Activated B cell treated with CpG ODN at 0.5 μM for 24 hours (primary cell): ENCODE measurements at regions not wholly inside any gene's neighbourhood (a gene's known extent, or its start where the extent isn't known, plus 50 kb on each side); places are given as distances from the start of the nearest gene placed in this dataset.

Experiments used
- ATAC-seq: fragments of 200-7000 bp; cut with Tn5 transposase; one replicate; pipeline ENCODE4 v1.10.0; 2021; ENCODE audit warnings: low read depth, mild to moderate bottlenecking, moderate library complexity
- CTCF ChIA-PET: fragments of 350-600 bp; sonication (Branson Sonifier 250); formaldehyde crosslinking; loops from one replicate; lab custom pipeline; 2021; ENCODE audit warnings: antibody characterized with exemption; lab: Charles Lee
- POLR2A ChIA-PET: fragments of 350-600 bp; sonication (Branson Sonifier 250); formaldehyde crosslinking; loops from one replicate; lab custom pipeline; 2021; ENCODE audit warnings: antibody characterized with exemption; lab: Charles Lee
- DNase-seq: peaks from one replicate; pipeline ENCODE4 v3.0.0; 2022
- H3K27ac Mint-ChIP-seq: one replicate; pipeline ENCODE4 v1.8.0; 2020; ENCODE audit warnings: mixed read lengths
- H3K27me3 Mint-ChIP-seq: one replicate; pipeline ENCODE4 v1.8.0; 2021; ENCODE audit warnings: mixed read lengths
- H3K36me3 Mint-ChIP-seq: one replicate; pipeline ENCODE4 v1.8.0; 2021; ENCODE audit warnings: low read depth, mixed read lengths
- H3K4me1 Mint-ChIP-seq: one replicate; pipeline ENCODE4 v1.8.0; 2021; ENCODE audit warnings: mixed read lengths
- H3K4me3 Mint-ChIP-seq: one replicate; pipeline ENCODE4 v1.8.0; 2020; ENCODE audit warnings: mild to moderate bottlenecking, mixed read lengths
- H3K9me3 Mint-ChIP-seq: one replicate; pipeline ENCODE4 v1.8.0; 2020; ENCODE audit warnings: mixed read lengths
- intact Hi-C: fragments of 100-400 bp; cut with micrococcal nuclease; formaldehyde crosslinking; loops from one replicate; pipeline ENCODE4 v1.15.1; 2024
- TF ChIP-seq, protein P1 (sequence below): fragments of 200-600 bp; IDR thresholded peaks from one replicate; pipeline ENCODE4 v1.8.0; 2022; ENCODE audit warnings: antibody characterized with exemption, mild to moderate bottlenecking

DNA sequence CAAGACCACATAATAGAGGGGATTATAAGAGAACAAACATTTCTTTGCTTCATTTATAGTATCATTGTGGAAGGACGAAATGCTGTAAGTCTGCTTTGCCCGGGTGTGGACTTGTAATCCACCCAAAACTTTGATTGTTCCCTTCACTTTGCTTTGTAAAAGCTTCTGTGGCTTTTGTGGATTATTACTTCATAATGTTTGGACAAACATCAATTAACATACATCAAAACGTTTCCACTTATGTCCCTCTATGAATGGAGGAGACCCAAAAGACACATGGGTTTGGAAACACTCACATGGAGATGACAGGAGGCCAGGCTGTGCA, 415.4 kb downstream of the SPRY1 start:
- Mint-ChIP-seq H3K27me3 (no peaks in the 10 kb centered on the region), H3K9me3 (no peaks in the 10 kb centered on the region), H3K4me3 (peak overlapping the region; percentile 78), H3K4me1 (peaks cover 13% of the 10 kb centered on the region), H3K36me3 (no peaks in the 10 kb centered on the region), H3K27ac (no peak overlapping the region)
- POLR2A ChIA-PET: no interaction called here
- intact Hi-C loops: loop anchor here (10.0 kb wide), 1 partner anchor 417 kb away; the partner anchor contains the start of gene SPRY1
- CTCF ChIA-PET: interaction anchor here (0.6 kb wide), 1 partner anchor 421 kb away, joined by 4 read pairs; no protein-coding TSS in a partner anchor
- ATAC-seq (no peak), DNase-seq (no peak)
- TF ChIP-seq, protein P1, sequence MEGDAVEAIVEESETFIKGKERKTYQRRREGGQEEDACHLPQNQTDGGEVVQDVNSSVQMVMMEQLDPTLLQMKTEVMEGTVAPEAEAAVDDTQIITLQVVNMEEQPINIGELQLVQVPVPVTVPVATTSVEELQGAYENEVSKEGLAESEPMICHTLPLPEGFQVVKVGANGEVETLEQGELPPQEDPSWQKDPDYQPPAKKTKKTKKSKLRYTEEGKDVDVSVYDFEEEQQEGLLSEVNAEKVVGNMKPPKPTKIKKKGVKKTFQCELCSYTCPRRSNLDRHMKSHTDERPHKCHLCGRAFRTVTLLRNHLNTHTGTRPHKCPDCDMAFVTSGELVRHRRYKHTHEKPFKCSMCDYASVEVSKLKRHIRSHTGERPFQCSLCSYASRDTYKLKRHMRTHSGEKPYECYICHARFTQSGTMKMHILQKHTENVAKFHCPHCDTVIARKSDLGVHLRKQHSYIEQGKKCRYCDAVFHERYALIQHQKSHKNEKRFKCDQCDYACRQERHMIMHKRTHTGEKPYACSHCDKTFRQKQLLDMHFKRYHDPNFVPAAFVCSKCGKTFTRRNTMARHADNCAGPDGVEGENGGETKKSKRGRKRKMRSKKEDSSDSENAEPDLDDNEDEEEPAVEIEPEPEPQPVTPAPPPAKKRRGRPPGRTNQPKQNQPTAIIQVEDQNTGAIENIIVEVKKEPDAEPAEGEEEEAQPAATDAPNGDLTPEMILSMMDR: no peak

DNA sequence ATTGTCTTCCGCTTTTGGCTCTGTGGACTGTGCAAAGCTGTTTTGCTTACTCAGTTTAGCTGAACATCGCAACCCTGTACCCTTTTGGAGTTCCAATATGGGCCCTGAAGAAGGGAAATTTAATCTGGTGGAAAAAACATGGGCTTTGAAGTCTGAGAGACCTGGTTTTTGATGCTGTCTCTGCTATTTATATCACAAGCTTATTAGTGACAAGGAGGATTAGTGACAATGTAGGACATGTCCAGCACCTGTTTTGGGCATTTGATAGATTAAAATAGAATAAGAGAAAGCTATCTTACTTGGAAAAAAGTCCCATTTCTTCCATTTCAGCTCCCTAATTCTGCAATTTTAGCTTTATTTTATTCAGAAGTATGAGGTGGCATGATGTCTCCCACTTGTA, 417.3 kb downstream of the SPRY1 start:
- Mint-ChIP-seq H3K9me3 (no peaks in the 10 kb centered on the region), H3K27me3 (peaks cover 5% of the 10 kb centered on the region), H3K4me1 (peaks cover 15% of the 10 kb centered on the region), H3K27ac (no peak overlapping the region), H3K36me3 (no peaks in the 10 kb centered on the region), H3K4me3 (no peak overlapping the region)
- CTCF ChIA-PET: no interaction called here
- intact Hi-C loops: loop anchor here (10.0 kb wide), 1 partner anchor 419 kb away; the partner anchor contains the start of gene SPRY1
- TF ChIP-seq, protein P1: no peak
- ATAC-seq: no peak
- POLR2A ChIA-PET: no interaction called here
- no peak for DNase-seq

DNA sequence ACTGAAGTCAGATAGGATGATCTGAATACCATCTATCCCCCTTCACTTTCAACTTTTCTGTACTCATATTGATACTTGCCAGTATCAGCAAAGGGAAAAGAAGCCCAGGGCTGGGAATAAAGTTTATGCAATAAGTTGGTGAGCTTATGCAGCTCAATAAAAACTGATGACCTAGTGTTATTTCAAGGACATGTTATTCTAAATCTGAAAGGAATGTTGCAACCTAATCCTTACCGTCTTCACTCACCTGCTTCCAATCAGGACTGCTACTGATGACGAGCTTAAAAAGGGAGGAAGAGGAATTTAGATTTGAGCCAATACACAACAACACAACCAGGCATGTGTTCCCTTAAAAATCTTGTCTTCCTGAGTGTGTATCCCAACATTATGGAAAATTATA, 419.9 kb downstream of the SPRY1 start:
- Mint-ChIP-seq H3K9me3 (no peaks in the 10 kb centered on the region), H3K4me1 (peaks cover 9% of the 10 kb centered on the region), H3K36me3 (no peaks in the 10 kb centered on the region), H3K27me3 (peaks cover 5% of the 10 kb centered on the region), H3K4me3 (no peak overlapping the region), H3K27ac (no peak overlapping the region)
- intact Hi-C loops: loop anchor here (10.0 kb wide), 1 partner anchor 422 kb away; the partner anchor contains the start of gene SPRY1
- POLR2A ChIA-PET: no interaction called here
- DNase-seq (no peak), ATAC-seq (no peak)
- CTCF ChIA-PET: interaction anchor here (1.3 kb wide), 1 partner anchor 44 kb away, joined by 3 read pairs; no protein-coding TSS in a partner anchor
- TF ChIP-seq, protein P1: no peak

DNA sequence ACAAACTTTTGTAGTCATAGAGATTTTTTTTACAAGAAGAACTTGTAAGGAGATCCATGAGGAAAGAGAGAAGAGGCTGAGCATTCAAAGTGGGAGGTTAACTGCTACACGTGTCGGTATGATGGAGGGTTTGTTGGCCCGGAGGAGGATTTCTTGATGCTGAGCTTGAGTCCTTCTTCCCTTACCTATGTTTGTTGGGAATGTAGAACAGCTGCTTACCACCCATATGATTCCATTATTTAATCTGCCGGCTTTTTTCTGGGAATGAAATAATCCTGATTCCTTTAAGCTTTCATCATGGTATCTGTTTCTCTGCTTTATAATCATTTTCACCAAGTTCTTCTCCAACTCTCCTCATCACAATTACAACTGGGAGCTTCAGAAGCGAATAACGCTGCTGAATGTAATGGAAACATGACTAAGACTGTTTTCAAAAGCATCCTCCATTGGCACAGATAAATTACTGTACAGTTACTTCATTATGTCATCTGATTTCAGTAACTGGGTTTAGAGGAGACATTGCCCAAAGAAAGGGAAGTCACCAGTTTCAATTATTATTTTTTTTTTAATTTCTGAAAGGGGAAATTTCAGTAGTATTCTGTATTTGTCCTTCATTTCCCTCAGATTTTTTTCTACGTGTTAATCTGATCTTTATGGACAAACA, 420.6 kb downstream of the SPRY1 start:
- TF ChIP-seq, protein P1: no peak
- H3K4me1 Mint-ChIP-seq: peaks cover 2% of the 10 kb centered on the region
- DNase-seq: no peak
- no peak overlapping the region for H3K27ac Mint-ChIP-seq
- H3K4me3 Mint-ChIP-seq: no peak overlapping the region
- peaks cover 5% of the 10 kb centered on the region for H3K27me3 Mint-ChIP-seq
- ATAC-seq: no peak
- H3K9me3 Mint-ChIP-seq: no peaks in the 10 kb centered on the region
- POLR2A ChIA-PET: no interaction called here
- CTCF ChIA-PET: interaction anchor here (1.3 kb wide), 1 partner anchor 45 kb away, joined by 3 read pairs; no protein-coding TSS in a partner anchor
- intact Hi-C loops: loop anchor here (10.0 kb wide), 1 partner anchor 422 kb away; the partner anchor contains the start of gene SPRY1
- no peaks in the 10 kb centered on the region for H3K36me3 Mint-ChIP-seq

DNA sequence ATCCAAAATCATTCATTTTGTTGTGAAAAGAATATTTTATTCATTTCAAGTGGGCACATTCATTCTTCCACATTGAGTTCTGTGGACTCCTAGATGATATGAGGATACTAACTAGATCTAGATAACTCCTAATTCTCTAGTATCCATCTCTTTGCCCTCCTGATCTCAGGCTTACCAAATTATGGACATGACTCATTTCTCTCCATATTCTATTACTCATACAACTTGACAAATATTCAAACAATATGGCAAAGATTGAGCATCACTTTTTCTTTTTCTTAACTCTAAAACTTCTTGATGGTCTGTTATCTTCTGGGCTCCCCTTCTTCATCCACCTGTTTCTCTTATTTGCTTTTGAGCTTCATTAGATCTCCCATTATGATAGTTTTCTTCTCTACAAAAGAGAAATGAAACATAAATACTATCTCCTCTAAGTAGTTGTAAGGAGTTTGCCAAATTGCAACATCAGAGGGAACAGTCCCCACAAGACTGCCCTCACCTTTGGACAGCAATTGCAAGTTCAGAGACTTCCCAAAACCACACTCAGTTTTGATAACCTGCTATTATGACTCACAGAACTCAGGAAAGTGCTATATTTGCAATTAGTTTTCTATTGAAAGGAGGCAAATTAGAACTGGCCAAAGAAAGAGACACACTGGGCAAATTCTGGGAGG, 422.9 kb downstream of the SPRY1 start:
- Mint-ChIP-seq H3K4me3 (no peak overlapping the region), H3K9me3 (no peaks in the 10 kb centered on the region), H3K4me1 (peaks cover 2% of the 10 kb centered on the region), H3K27ac (no peak overlapping the region), H3K36me3 (no peaks in the 10 kb centered on the region), H3K27me3 (peaks cover 10% of the 10 kb centered on the region)
- DNase-seq (no peak), ATAC-seq (no peak)
- intact Hi-C loops: loop anchor here (10.0 kb wide), 1 partner anchor 425 kb away; the partner anchor contains the start of gene SPRY1
- ChIA-PET CTCF (no interaction called here), POLR2A (no interaction called here)
- TF ChIP-seq, protein P1: no peak
